WTC11 (cell line): ENCODE measurements at regions not wholly inside any gene's neighbourhood (a gene's known extent, or its start where the extent isn't known, plus 50 kb on each side); places are given as distances from the start of the nearest gene placed in this dataset.
A peak's percentile ranks its signal among the peaks of the same experiment; 100 is the strongest.

Experiments
- ATAC-seq: fragments of 200-7000 bp; cut with Tn5 transposase; 2 replicates; pipeline ENCODE4 v1.10.0; 2021; ENCODE audit warnings: mild to moderate bottlenecking, moderate library complexity
- CTCF ChIA-PET: fragments of 300-600 bp; sonication (Branson Sonifier 250); formaldehyde crosslinking; loops from one replicate; lab custom pipeline; 2021; ENCODE audit warnings: antibody characterized with exemption; lab: Charles Lee
- POLR2A ChIA-PET: fragments of 350-600 bp; sonication (Branson Sonifier 250); formaldehyde crosslinking; loops from one replicate; lab custom pipeline; 2021; ENCODE audit warnings: antibody characterized with exemption; lab: Charles Lee
- DNase-seq: peaks from one replicate; pipeline ENCODE4 v3.0.0; 2021; ENCODE audit warnings: low spot score
- H3K27ac Mint-ChIP-seq: 2 replicates; pipeline ENCODE4 v1.8.0; 2021; ENCODE audit warnings: mixed read lengths
- H3K27me3 Mint-ChIP-seq: 2 replicates; pipeline ENCODE4 v1.8.0; 2021; ENCODE audit warnings: low read depth, mild to moderate bottlenecking, moderate library complexity, mixed read lengths
- H3K36me3 Mint-ChIP-seq: 2 replicates; pipeline ENCODE4 v1.8.0; 2021; ENCODE audit warnings: mixed read lengths
- H3K4me1 Mint-ChIP-seq: 2 replicates; pipeline ENCODE4 v1.8.0; 2022; ENCODE audit warnings: mixed read lengths
- H3K4me3 Mint-ChIP-seq: 2 replicates; pipeline ENCODE4 v1.8.0; 2021; ENCODE audit warnings: mild to moderate bottlenecking, moderate library complexity, mixed read lengths
- H3K9me3 Mint-ChIP-seq: 2 replicates; pipeline ENCODE4 v1.8.0; 2021; ENCODE audit warnings: mixed read lengths
- ATF1 ChIP-seq: sonication (generic); formaldehyde crosslinking; IDR thresholded peaks from 2 replicates; pipeline ENCODE4 v1.8.1; 2023; ENCODE audit warnings: mild to moderate bottlenecking, moderate library complexity, missing genetic modification reagents
- CREM ChIP-seq: sonication (generic); formaldehyde crosslinking; IDR thresholded peaks from 2 replicates; pipeline ENCODE4 v1.8.1; 2022; ENCODE audit warnings: mild to moderate bottlenecking, missing genetic modification reagents, moderate library complexity
- ELF4 ChIP-seq: sonication (generic); formaldehyde crosslinking; IDR thresholded peaks from 2 replicates; pipeline ENCODE4 v1.8.1; 2022; ENCODE audit warnings: low read depth, mild to moderate bottlenecking, moderate library complexity, missing genetic modification reagents
- ETV6 ChIP-seq: sonication (generic); formaldehyde crosslinking; IDR thresholded peaks from 2 replicates; pipeline ENCODE4 v1.8.1; 2022; ENCODE audit warnings: mild to moderate bottlenecking, missing genetic modification reagents
- GABPB1 ChIP-seq: sonication (generic); formaldehyde crosslinking; IDR thresholded peaks from 2 replicates; pipeline ENCODE4 v1.8.1; 2023; ENCODE audit warnings: mild to moderate bottlenecking, missing genetic modification reagents
- NR3C1 ChIP-seq: sonication (generic); formaldehyde crosslinking; conservative IDR thresholded peaks from 2 replicates; pipeline ENCODE4 v1.8.1; 2023; ENCODE audit warnings: low read depth, mild to moderate bottlenecking, missing genetic modification reagents
- OVOL2 ChIP-seq: fragments of 250-450 bp; sonication (Bioruptor Pico); IDR thresholded peaks from 2 replicates; pipeline ENCODE4 v1.9.0; 2021; ENCODE audit warnings: mild to moderate bottlenecking, borderline replicate concordance
- ZNF396 ChIP-seq: fragments of 250-450 bp; sonication (Bioruptor Pico); IDR thresholded peaks from 2 replicates; pipeline ENCODE4 v1.8.0; 2021; ENCODE audit warnings: mild to moderate bottlenecking, moderate library complexity, borderline replicate concordance
- TF ChIP-seq, protein P1 (sequence below): fragments of 250-450 bp; sonication (Bioruptor Pico); IDR thresholded peaks from 2 replicates; pipeline ENCODE4 v1.9.0; 2021; ENCODE audit warnings: mild to moderate bottlenecking
- TF ChIP-seq, protein P2 (sequence below): sonication (generic); formaldehyde crosslinking; IDR thresholded peaks from 2 replicates; pipeline ENCODE4 v1.8.0; 2022; ENCODE audit warnings: mild to moderate bottlenecking, missing genetic modification reagents
- TF ChIP-seq, protein P3 (sequence below): fragments of 250-450 bp; sonication (Bioruptor Pico); IDR thresholded peaks from 2 replicates; pipeline ENCODE4 v1.9.0; 2021; ENCODE audit warnings: mild to moderate bottlenecking, borderline replicate concordance
- TF ChIP-seq, protein P4 (sequence below): sonication (generic); formaldehyde crosslinking; IDR thresholded peaks from 2 replicates; pipeline ENCODE4 v1.8.0; 2022; ENCODE audit warnings: mild to moderate bottlenecking, missing genetic modification reagents
- TF ChIP-seq, protein P5 (sequence below): sonication (generic); formaldehyde crosslinking; IDR thresholded peaks from 2 replicates; pipeline ENCODE4 v1.8.0; 2022; ENCODE audit warnings: mild to moderate bottlenecking, missing genetic modification reagents

DNA sequence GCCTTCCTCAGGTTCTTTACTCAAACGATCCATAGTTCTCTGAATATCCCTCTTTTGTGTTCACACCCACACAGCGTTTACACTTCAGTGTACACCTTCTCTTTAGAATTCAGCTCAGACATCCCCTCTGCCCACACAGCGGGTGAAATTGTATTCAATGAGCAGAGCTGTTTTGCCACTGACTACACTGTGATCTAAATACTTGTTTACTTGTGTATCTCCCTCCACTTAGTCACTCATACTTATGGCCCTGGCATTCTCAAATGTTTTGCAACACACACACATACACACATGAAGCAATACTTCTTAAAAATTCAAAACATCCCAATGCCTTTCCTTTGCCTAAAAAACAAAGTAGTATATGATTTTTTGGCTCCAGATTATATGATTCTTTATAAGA, 297.1 kb downstream of the TMX3 start:
- H3K4me1 Mint-ChIP-seq = peaks cover 8% of the 10 kb centered on the region
- TF ChIP-seq ZNF396 (CRISPR knock-in tag) = no peak
- TF ChIP-seq OVOL2 (CRISPR knock-in tag) = no peak
- TF ChIP-seq, protein P1, sequence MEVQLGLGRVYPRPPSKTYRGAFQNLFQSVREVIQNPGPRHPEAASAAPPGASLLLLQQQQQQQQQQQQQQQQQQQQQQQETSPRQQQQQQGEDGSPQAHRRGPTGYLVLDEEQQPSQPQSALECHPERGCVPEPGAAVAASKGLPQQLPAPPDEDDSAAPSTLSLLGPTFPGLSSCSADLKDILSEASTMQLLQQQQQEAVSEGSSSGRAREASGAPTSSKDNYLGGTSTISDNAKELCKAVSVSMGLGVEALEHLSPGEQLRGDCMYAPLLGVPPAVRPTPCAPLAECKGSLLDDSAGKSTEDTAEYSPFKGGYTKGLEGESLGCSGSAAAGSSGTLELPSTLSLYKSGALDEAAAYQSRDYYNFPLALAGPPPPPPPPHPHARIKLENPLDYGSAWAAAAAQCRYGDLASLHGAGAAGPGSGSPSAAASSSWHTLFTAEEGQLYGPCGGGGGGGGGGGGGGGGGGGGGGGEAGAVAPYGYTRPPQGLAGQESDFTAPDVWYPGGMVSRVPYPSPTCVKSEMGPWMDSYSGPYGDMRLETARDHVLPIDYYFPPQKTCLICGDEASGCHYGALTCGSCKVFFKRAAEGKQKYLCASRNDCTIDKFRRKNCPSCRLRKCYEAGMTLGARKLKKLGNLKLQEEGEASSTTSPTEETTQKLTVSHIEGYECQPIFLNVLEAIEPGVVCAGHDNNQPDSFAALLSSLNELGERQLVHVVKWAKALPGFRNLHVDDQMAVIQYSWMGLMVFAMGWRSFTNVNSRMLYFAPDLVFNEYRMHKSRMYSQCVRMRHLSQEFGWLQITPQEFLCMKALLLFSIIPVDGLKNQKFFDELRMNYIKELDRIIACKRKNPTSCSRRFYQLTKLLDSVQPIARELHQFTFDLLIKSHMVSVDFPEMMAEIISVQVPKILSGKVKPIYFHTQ (CRISPR knock-in tag) = no peak
- TF ChIP-seq, protein P2, sequence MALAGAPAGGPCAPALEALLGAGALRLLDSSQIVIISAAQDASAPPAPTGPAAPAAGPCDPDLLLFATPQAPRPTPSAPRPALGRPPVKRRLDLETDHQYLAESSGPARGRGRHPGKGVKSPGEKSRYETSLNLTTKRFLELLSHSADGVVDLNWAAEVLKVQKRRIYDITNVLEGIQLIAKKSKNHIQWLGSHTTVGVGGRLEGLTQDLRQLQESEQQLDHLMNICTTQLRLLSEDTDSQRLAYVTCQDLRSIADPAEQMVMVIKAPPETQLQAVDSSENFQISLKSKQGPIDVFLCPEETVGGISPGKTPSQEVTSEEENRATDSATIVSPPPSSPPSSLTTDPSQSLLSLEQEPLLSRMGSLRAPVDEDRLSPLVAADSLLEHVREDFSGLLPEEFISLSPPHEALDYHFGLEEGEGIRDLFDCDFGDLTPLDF (CRISPR knock-in tag) = no peak
- TF ChIP-seq ETV6 = no peak
- no peak for TF ChIP-seq ATF1 (CRISPR knock-in tag)
- TF ChIP-seq, protein P3, sequence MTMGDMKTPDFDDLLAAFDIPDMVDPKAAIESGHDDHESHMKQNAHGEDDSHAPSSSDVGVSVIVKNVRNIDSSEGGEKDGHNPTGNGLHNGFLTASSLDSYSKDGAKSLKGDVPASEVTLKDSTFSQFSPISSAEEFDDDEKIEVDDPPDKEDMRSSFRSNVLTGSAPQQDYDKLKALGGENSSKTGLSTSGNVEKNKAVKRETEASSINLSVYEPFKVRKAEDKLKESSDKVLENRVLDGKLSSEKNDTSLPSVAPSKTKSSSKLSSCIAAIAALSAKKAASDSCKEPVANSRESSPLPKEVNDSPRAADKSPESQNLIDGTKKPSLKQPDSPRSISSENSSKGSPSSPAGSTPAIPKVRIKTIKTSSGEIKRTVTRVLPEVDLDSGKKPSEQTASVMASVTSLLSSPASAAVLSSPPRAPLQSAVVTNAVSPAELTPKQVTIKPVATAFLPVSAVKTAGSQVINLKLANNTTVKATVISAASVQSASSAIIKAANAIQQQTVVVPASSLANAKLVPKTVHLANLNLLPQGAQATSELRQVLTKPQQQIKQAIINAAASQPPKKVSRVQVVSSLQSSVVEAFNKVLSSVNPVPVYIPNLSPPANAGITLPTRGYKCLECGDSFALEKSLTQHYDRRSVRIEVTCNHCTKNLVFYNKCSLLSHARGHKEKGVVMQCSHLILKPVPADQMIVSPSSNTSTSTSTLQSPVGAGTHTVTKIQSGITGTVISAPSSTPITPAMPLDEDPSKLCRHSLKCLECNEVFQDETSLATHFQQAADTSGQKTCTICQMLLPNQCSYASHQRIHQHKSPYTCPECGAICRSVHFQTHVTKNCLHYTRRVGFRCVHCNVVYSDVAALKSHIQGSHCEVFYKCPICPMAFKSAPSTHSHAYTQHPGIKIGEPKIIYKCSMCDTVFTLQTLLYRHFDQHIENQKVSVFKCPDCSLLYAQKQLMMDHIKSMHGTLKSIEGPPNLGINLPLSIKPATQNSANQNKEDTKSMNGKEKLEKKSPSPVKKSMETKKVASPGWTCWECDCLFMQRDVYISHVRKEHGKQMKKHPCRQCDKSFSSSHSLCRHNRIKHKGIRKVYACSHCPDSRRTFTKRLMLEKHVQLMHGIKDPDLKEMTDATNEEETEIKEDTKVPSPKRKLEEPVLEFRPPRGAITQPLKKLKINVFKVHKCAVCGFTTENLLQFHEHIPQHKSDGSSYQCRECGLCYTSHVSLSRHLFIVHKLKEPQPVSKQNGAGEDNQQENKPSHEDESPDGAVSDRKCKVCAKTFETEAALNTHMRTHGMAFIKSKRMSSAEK (CRISPR knock-in tag) = no peak
- TF ChIP-seq, protein P4, sequence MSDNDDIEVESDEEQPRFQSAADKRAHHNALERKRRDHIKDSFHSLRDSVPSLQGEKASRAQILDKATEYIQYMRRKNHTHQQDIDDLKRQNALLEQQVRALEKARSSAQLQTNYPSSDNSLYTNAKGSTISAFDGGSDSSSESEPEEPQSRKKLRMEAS (CRISPR knock-in tag) = no peak
- H3K36me3 Mint-ChIP-seq = peaks cover 2% of the 10 kb centered on the region; the same call in 1 of the 2 replicates
- ChIA-PET POLR2A (no interaction called here), CTCF (no interaction called here)
- H3K4me3 Mint-ChIP-seq = no peak overlapping the region
- DNase-seq = no peak
- ATAC-seq = no peak
- H3K27me3 Mint-ChIP-seq = no peaks in the 10 kb centered on the region
- H3K27ac Mint-ChIP-seq = peak overlapping the region; percentile 66; the same call in 1 of the 2 replicates
- peaks cover 12% of the 10 kb centered on the region for H3K9me3 Mint-ChIP-seq

DNA sequence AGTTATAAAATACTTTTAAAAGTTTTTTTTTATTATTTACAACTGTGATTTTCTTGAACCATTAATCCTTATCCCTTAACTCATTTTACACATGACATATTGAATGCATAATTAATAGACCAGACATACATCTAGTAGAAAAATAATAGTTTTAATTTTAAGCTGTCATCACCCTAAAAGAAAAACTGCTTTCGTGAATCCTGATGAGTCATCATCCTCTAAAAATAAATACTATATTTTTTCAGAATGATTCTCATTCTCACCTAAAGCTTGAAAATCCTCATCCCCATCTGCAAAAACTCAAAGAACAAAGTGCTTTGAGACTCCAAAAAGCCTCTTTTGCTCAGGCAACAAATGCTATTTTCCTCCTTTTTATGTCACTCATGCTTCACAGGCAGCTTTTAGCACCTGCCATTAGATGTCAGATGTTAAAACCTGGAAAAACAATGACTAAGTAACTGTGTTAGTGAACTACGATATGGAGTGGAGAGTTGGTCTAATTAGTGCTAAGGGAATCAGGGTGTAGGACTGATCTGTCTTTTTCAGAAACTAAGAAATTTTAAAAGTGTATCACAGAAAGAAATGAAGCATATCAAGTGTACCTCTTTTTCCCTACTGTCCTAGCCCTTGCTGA, 297.6 kb downstream of the TMX3 start:
- no peaks in the 10 kb centered on the region for H3K27me3 Mint-ChIP-seq
- ChIA-PET POLR2A (no interaction called here), CTCF (no interaction called here)
- no peak for DNase-seq
- H3K4me1 Mint-ChIP-seq = peaks cover 8% of the 10 kb centered on the region
- H3K4me3 Mint-ChIP-seq = no peak overlapping the region
- ATAC-seq = no peak
- TF ChIP-seq ELF4 (CRISPR knock-in tag) = no peak
- no peak for TF ChIP-seq ATF1 (CRISPR knock-in tag)
- no peak for TF ChIP-seq NR3C1 (CRISPR knock-in tag)
- TF ChIP-seq CREM (CRISPR knock-in tag) = no peak
- TF ChIP-seq, protein P5, sequence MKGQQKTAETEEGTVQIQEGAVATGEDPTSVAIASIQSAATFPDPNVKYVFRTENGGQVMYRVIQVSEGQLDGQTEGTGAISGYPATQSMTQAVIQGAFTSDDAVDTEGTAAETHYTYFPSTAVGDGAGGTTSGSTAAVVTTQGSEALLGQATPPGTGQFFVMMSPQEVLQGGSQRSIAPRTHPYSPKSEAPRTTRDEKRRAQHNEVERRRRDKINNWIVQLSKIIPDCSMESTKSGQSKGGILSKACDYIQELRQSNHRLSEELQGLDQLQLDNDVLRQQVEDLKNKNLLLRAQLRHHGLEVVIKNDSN (CRISPR knock-in tag) = no peak
- no peak for TF ChIP-seq GABPB1 (CRISPR knock-in tag)
- TF ChIP-seq, all 79 proteins: peak for 0
- Mint-ChIP-seq H3K36me3 (no peaks in the 10 kb centered on the region; the same call in 1 of the 2 replicates), H3K27ac (no peak overlapping the region), H3K9me3 (peaks cover 7% of the 10 kb centered on the region)
